Gastroesophageal sphincter (tissue), 3 donors: ENCODE measurements at regions not wholly inside any gene's neighbourhood (a gene's known extent, or its start where the extent isn't known, plus 50 kb on each side); places are given as distances from the start of the nearest gene placed in this dataset.

Source experiments
- EP300 ChIP-seq: sonication (generic); formaldehyde crosslinking; IDR thresholded peaks from one replicate; pipeline ENCODE4 v1.6.1; 2017; ENCODE audit warnings: antibody characterized with exemption, mild to moderate bottlenecking
- TF ChIP-seq, protein P1 (sequence below), 4 experiments: fragments of 200-600 bp in 2 of 4; fragments of 450-650 bp in 2 of 4; sonication (generic) in 1 of 4; IDR thresholded peaks; one replicate each; pipeline ENCODE4 v1.5.1; 2017 to 2019; ENCODE audit warnings: antibody characterized with exemption in 4 of 4, mild to moderate bottlenecking in 2 of 4, moderate library complexity in 2 of 4

DNA sequence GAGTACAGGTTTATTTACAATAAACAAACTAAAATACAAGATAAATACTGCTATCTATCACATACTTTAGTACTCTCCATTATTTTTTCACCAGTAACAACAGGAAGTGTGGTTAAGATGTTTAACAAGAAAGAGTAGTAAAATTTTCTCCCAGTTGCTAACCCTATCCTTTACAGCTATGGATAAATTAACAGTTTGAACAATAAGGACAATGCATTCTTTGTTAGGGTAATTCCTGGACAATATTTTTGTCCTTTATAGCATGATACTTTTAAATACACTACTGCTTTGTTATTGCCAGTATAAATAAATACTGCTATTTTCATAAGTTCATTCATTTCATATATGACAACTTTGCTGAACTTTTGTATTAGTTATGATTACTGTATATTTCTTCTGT lies 630.2 kb upstream of the ATXN8OS start:
- TF ChIP-seq, protein P1, sequence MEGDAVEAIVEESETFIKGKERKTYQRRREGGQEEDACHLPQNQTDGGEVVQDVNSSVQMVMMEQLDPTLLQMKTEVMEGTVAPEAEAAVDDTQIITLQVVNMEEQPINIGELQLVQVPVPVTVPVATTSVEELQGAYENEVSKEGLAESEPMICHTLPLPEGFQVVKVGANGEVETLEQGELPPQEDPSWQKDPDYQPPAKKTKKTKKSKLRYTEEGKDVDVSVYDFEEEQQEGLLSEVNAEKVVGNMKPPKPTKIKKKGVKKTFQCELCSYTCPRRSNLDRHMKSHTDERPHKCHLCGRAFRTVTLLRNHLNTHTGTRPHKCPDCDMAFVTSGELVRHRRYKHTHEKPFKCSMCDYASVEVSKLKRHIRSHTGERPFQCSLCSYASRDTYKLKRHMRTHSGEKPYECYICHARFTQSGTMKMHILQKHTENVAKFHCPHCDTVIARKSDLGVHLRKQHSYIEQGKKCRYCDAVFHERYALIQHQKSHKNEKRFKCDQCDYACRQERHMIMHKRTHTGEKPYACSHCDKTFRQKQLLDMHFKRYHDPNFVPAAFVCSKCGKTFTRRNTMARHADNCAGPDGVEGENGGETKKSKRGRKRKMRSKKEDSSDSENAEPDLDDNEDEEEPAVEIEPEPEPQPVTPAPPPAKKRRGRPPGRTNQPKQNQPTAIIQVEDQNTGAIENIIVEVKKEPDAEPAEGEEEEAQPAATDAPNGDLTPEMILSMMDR (IDR thresholded peaks at IDR 0.05), result no peak
- no peak for TF ChIP-seq EP300
